B cell (primary cell): ENCODE measurements at regions not wholly inside any gene's neighbourhood (a gene's known extent, or its start where the extent isn't known, plus 50 kb on each side); places are given as distances from the start of the nearest gene placed in this dataset.

Experiments
- ATAC-seq: fragments of 200-7000 bp; cut with Tn5 transposase; one replicate; pipeline ENCODE4 v1.10.0; 2021; ENCODE audit warnings: low read depth, mild to moderate bottlenecking, moderate number of reproducible peaks, moderate library complexity
- CTCF ChIA-PET: fragments of 350-600 bp; sonication (Branson Sonifier 250); formaldehyde crosslinking; loops from one replicate; lab custom pipeline; 2021; ENCODE audit warnings: antibody characterized with exemption, inconsistent platforms; lab: Charles Lee
- POLR2A ChIA-PET: fragments of 350-600 bp; sonication (Branson Sonifier 250); formaldehyde crosslinking; loops from one replicate; lab custom pipeline; 2021; ENCODE audit warnings: antibody characterized with exemption; lab: Charles Lee
- DNase-seq: peaks from one replicate; pipeline ENCODE4 v3.0.0; 2013
- H2AFZ ChIP-seq: 2 replicates; pipeline ENCODE4 v1.6.1; 2012; ENCODE audit warnings: mild to moderate bottlenecking, low read depth, low read length; ENCODE audit not compliant: insufficient read depth, poor library complexity, severe bottlenecking
- H3K27ac ChIP-seq, 2 donors: 1 replicate in 1 of 2; 2 replicates in 1 of 2; pipeline ENCODE4 v1.5.1; 2012 to 2013; ENCODE audit warnings: low read length in 2 of 2, mild to moderate bottlenecking in 2 of 2, moderate library complexity in 1 of 2
- H3K27me3 ChIP-seq, 4 experiments: fragments of 200-600 bp in 1 of 4; sonication (generic) in 1 of 4; replicated peaks in 1 of 4; 1 replicate in 2 of 4; 2 replicates in 2 of 4; pipeline versions ENCODE4 v1.6.1 to v1.7.0; 2013 to 2016; ENCODE audit warnings: low read length in 3 of 4, mild to moderate bottlenecking in 2 of 4, mixed read lengths in 1 of 4, moderate library complexity in 1 of 4; ENCODE audit not compliant: insufficient read depth in 4 of 4, control insufficient read depth in 3 of 4; ENCODE audit errors: control extremely low read depth in 1 of 4
- H3K36me3 ChIP-seq, 2 experiments: replicated peaks in 1 of 2; 1 replicate in 1 of 2; 2 replicates in 1 of 2; pipeline versions ENCODE4 v1.6.1 to v1.7.1; 2013; ENCODE audit warnings: low read length in 1 of 2; ENCODE audit not compliant: insufficient read depth in 2 of 2, control insufficient read depth in 1 of 2; ENCODE audit errors: control extremely low read depth in 1 of 2, extremely low read depth in 1 of 2
- H3K4me1 ChIP-seq, 2 donors: fragments of 200-600 bp in 1 of 2; sonication (generic) in 1 of 2; 1 replicate in 1 of 2; 2 replicates in 1 of 2; pipeline versions ENCODE4 v1.5.1 to v1.6.1; 2013 to 2017; ENCODE audit warnings: low read length in 2 of 2; ENCODE audit not compliant: control insufficient read depth in 2 of 2, insufficient read depth in 2 of 2
- H3K4me2 ChIP-seq: replicated peaks from 2 replicates; pipeline ENCODE3; 2012; ENCODE audit warnings: mild to moderate bottlenecking, low read depth, low read length; ENCODE audit not compliant: poor library complexity, severe bottlenecking
- H3K4me3 ChIP-seq, 5 experiments: fragments of 200-600 bp in 1 of 5; sonication (generic) in 1 of 5; 1 replicate in 3 of 5; 2 replicates in 2 of 5; pipeline versions ENCODE4 v1.5.1 to v1.7.0; 2011 to 2016; ENCODE audit warnings: low read length in 4 of 5, mild to moderate bottlenecking in 4 of 5, low read depth in 2 of 5, control low read depth in 1 of 5, moderate library complexity in 1 of 5; ENCODE audit not compliant: insufficient read depth in 1 of 5; ENCODE audit errors: control extremely low read depth in 1 of 5, extremely low read depth in 1 of 5
- H3K79me2 ChIP-seq: fragments of 200-600 bp; sonication (generic); one replicate; pipeline ENCODE4 v1.6.0; 2016; ENCODE audit warnings: low read length; ENCODE audit not compliant: control insufficient read depth, insufficient read depth
- H3K9ac ChIP-seq: fragments of 200-600 bp; sonication (generic); 2 replicates; pipeline ENCODE4 v1.6.1; 2017; ENCODE audit warnings: mild to moderate bottlenecking, low read length, moderate library complexity
- H3K9me3 ChIP-seq, 3 donors: one replicate each; pipeline versions ENCODE4 v1.6.1 to v1.7.1; 2013; ENCODE audit warnings: low read length in 2 of 3; ENCODE audit not compliant: control insufficient read depth in 2 of 3, insufficient read depth in 1 of 3; ENCODE audit errors: control extremely low read depth in 1 of 3
- H4K20me1 ChIP-seq: 2 replicates; pipeline ENCODE4 v1.6.0; 2012; ENCODE audit warnings: mild to moderate bottlenecking, low read length; ENCODE audit not compliant: insufficient read depth, control insufficient read depth, poor library complexity, severe bottlenecking
- H3K27ac Mint-ChIP-seq: one replicate; pipeline ENCODE4 v1.8.0; 2021; ENCODE audit warnings: mixed read lengths
- H3K27me3 Mint-ChIP-seq: one replicate; pipeline ENCODE4 v1.8.0; 2021; ENCODE audit warnings: mixed read lengths
- H3K4me1 Mint-ChIP-seq: one replicate; pipeline ENCODE4 v1.8.0; 2021; ENCODE audit warnings: mixed read lengths
- H3K4me3 Mint-ChIP-seq: one replicate; pipeline ENCODE4 v1.8.0; 2021; ENCODE audit warnings: mixed read lengths
- H3K9me3 Mint-ChIP-seq: one replicate; pipeline ENCODE4 v1.8.0; 2022; ENCODE audit warnings: mixed read lengths; ENCODE audit not compliant: insufficient read depth
- EZH2 ChIP-seq: IDR thresholded peaks from 2 replicates; pipeline ENCODE4 v1.6.1; 2012; ENCODE audit warnings: borderline replicate concordance, low read depth, mild to moderate bottlenecking, moderate library complexity, low read length; ENCODE audit not compliant: insufficient read depth, poor library complexity, severe bottlenecking
- WGBS: methylation state at CpG from one replicate; pipeline ENCODE4 v1.1.5; 2013; ENCODE audit warnings: missing lambda C conversion rate; ENCODE audit not compliant: insufficient coverage; 5-methylcytosine and 5-hydroxymethylcytosine counted together
- intact Hi-C: fragments of 100-400 bp; cut with micrococcal nuclease; formaldehyde crosslinking; loops from one replicate; pipeline ENCODE4 v1.10.0; 2022
- TF ChIP-seq, protein P1 (sequence below): fragments of 200-600 bp; IDR thresholded peaks from one replicate; pipeline ENCODE4 v1.8.0; 2022; ENCODE audit warnings: antibody characterized with exemption, mild to moderate bottlenecking

DNA sequence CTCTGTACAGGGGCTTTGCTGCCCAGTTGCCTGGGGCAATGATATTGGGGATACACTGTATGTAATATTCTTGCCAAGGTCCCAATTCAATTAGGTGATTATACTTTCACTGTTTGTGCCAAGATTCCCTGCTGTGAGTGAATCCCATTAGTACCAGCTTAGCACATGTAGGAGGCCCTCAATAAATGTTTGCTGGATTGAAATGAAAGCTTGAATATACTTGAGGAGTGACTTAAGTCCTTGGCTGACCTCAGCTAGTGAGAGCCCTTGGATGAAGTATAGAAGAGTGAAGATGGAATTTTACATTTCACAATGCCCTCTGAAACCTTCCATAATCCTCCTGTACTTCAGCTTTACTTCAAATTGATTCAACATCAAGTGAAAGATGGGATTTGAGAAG is 102.9 kb downstream of the GATA6 start:
- no peaks in the 10 kb centered on the region for H3K4me1 Mint-ChIP-seq
- peaks cover 0 to 11% (median 0%) of the 10 kb centered on the region in 3 donors for H3K9me3 ChIP-seq

DNA sequence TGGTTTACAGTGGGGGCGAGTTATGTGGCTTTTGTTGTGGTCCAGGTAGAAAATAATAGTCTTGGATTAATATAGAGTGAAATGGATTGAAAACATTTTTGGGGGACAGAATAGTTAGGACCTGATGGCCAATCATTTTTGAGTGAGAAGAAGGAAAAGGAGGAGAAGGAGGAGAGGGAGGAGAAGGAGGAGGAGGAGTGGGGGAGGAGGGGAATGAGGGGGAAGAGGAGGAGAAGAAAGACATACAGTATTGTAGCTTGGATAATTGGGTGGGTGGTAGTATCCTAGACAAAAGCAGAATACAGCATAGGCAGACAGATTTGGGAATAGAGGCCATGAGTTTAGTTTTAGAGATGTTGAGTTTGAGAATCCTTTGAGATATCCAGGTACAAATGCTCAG is 101.6 kb downstream of the GATA6 start:
- H3K9me3 Mint-ChIP-seq, result no peaks in the 10 kb centered on the region
- ChIA-PET CTCF (no interaction called here), POLR2A (no interaction called here)
- H3K36me3 ChIP-seq, result no peaks in the 10 kb centered on the region
- TF ChIP-seq, protein P1, sequence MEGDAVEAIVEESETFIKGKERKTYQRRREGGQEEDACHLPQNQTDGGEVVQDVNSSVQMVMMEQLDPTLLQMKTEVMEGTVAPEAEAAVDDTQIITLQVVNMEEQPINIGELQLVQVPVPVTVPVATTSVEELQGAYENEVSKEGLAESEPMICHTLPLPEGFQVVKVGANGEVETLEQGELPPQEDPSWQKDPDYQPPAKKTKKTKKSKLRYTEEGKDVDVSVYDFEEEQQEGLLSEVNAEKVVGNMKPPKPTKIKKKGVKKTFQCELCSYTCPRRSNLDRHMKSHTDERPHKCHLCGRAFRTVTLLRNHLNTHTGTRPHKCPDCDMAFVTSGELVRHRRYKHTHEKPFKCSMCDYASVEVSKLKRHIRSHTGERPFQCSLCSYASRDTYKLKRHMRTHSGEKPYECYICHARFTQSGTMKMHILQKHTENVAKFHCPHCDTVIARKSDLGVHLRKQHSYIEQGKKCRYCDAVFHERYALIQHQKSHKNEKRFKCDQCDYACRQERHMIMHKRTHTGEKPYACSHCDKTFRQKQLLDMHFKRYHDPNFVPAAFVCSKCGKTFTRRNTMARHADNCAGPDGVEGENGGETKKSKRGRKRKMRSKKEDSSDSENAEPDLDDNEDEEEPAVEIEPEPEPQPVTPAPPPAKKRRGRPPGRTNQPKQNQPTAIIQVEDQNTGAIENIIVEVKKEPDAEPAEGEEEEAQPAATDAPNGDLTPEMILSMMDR, result no peak
- TF ChIP-seq EZH2, result no peak
- H3K27ac Mint-ChIP-seq, result no peak overlapping the region
- DNase-seq, result no peak
- no peak overlapping the region for H3K4me3 ChIP-seq
- peaks cover 0 to 7% (median 0%) of the 10 kb centered on the region in 3 donors for H3K9me3 ChIP-seq
- peaks cover 5% of the 10 kb centered on the region for H3K27me3 Mint-ChIP-seq
- no peak for ATAC-seq
- no peaks in the 10 kb centered on the region for H3K4me1 ChIP-seq
- no peaks in the 10 kb centered on the region for H4K20me1 ChIP-seq
- no peak overlapping the region for H3K9ac ChIP-seq
- H3K4me3 Mint-ChIP-seq, result no peak overlapping the region
- intact Hi-C loops, result no loop called here
- H3K79me2 ChIP-seq, result no peaks in the 10 kb centered on the region
- no peak overlapping the region for H2AFZ ChIP-seq
- no peaks in the 10 kb centered on the region for H3K4me1 Mint-ChIP-seq
- no peak overlapping the region for H3K4me2 ChIP-seq
- H3K27ac ChIP-seq, result no peak overlapping the region
- H3K27me3 ChIP-seq, result peaks cover 0 to 2% (median 0%) of the 10 kb centered on the region in 4 experiments
- WGBS, result 77% methylated on average over 1 of the region's 1 CpG

More for the DNA sequence above, 102.9 kb downstream of the GATA6 start:
- Histone ChIP-seq H2AFZ (no peak overlapping the region), H3K79me2 (no peaks in the 10 kb centered on the region), H3K4me1 (no peaks in the 10 kb centered on the region), H3K27ac (no peak overlapping the region), H3K36me3 (no peaks in the 10 kb centered on the region), H3K9ac (no peak overlapping the region), H3K4me2 (no peak overlapping the region), H3K27me3 (peaks cover 0 to 2% (median 0%) of the 10 kb centered on the region in 4 experiments), H3K4me3 (no peak overlapping the region), H4K20me1 (no peaks in the 10 kb centered on the region)
- DNase-seq (no peak), ATAC-seq (no peak)
- no peak overlapping the region for H3K4me3 Mint-ChIP-seq
- no peaks in the 10 kb centered on the region for H3K9me3 Mint-ChIP-seq
- ChIA-PET CTCF (no interaction called here), POLR2A (no interaction called here)
- TF ChIP-seq EZH2, result no peak
- H3K27ac Mint-ChIP-seq, result no peak overlapping the region
- peaks cover 5% of the 10 kb centered on the region for H3K27me3 Mint-ChIP-seq
- intact Hi-C loops, result no loop called here
